ENCODE measurements at regions not wholly inside any gene's neighbourhood (a gene's known extent, or its start where the extent isn't known, plus 50 kb on each side); places are given as distances from the start of the nearest gene placed in this dataset.
A peak's percentile ranks its signal among the peaks of the same experiment; 100 is the strongest.

DNA sequence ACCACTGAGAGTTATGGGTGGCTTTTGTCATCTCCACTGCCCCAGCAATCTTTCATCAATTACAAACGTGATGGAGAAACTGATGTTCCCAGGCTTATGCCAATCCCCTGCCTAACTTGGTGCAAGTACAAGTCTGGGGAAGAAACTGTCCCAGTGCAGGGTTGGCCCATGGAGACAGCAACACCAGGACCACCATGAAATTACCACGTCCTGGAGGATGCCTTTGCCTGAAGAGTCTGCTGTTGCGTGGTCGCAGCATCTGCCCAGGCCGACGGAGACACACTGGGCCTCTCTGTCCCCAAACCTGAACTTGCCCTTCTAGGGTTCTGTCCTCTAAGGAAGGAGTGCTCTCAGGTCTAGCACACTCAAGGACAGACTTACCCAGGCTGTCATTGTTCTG is 496.8 kb upstream of the RAB6C start:
- Mint-ChIP-seq H3K9me3 (ENCODE audit: unreplicated experiment) (peaks cover 1% of the 10 kb centered on the region), H3K4me3 (ENCODE audit: unreplicated experiment) (no peak overlapping the region), H3K27me3 (ENCODE audit: unreplicated experiment) (no peaks in the 10 kb centered on the region), H3K36me3 (ENCODE audit: unreplicated experiment) (no peaks in the 10 kb centered on the region), H3K27ac (ENCODE audit: unreplicated experiment) (no peak overlapping the region), H3K4me1 (ENCODE audit: low read depth, unreplicated experiment) (peaks cover 9% of the 10 kb centered on the region)
- no peak for DNase-seq
- TF ChIP-seq, protein P1, sequence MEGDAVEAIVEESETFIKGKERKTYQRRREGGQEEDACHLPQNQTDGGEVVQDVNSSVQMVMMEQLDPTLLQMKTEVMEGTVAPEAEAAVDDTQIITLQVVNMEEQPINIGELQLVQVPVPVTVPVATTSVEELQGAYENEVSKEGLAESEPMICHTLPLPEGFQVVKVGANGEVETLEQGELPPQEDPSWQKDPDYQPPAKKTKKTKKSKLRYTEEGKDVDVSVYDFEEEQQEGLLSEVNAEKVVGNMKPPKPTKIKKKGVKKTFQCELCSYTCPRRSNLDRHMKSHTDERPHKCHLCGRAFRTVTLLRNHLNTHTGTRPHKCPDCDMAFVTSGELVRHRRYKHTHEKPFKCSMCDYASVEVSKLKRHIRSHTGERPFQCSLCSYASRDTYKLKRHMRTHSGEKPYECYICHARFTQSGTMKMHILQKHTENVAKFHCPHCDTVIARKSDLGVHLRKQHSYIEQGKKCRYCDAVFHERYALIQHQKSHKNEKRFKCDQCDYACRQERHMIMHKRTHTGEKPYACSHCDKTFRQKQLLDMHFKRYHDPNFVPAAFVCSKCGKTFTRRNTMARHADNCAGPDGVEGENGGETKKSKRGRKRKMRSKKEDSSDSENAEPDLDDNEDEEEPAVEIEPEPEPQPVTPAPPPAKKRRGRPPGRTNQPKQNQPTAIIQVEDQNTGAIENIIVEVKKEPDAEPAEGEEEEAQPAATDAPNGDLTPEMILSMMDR (IDR thresholded peaks at IDR 0.05; ENCODE audit: partially characterized antibody, unreplicated experiment) = no peak

DNA sequence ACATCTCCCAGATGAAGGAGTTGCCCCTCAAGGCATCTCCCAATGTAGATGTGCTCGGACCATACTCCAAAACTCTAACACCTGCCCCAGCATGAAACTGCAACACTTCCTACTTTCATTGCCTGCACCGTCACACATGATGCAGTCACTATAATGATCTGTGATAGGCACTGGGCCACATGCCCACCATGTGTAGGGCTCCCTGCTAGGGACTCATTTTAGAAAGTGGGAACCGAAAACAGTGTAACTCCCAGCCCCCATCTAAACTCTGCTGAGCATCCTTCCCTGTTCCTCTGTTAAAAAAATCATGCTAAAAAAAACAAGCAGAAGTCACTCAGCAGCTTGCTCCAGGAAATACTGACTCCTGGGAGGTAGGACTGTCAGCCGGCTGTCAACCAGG is 496.1 kb upstream of the RAB6C start:
- Mint-ChIP-seq H3K36me3 (ENCODE audit: unreplicated experiment) (no peaks in the 10 kb centered on the region), H3K4me3 (ENCODE audit: unreplicated experiment) (peak overlapping the region; percentile 16), H3K4me1 (ENCODE audit: low read depth, unreplicated experiment) (peaks cover 9% of the 10 kb centered on the region), H3K9me3 (ENCODE audit: unreplicated experiment) (peaks cover 1% of the 10 kb centered on the region), H3K27me3 (ENCODE audit: unreplicated experiment) (no peaks in the 10 kb centered on the region), H3K27ac (ENCODE audit: unreplicated experiment) (no peak overlapping the region)
- TF ChIP-seq, protein P1 (IDR thresholded peaks at IDR 0.05; ENCODE audit: partially characterized antibody, unreplicated experiment) = no peak
- no peak for DNase-seq

DNA sequence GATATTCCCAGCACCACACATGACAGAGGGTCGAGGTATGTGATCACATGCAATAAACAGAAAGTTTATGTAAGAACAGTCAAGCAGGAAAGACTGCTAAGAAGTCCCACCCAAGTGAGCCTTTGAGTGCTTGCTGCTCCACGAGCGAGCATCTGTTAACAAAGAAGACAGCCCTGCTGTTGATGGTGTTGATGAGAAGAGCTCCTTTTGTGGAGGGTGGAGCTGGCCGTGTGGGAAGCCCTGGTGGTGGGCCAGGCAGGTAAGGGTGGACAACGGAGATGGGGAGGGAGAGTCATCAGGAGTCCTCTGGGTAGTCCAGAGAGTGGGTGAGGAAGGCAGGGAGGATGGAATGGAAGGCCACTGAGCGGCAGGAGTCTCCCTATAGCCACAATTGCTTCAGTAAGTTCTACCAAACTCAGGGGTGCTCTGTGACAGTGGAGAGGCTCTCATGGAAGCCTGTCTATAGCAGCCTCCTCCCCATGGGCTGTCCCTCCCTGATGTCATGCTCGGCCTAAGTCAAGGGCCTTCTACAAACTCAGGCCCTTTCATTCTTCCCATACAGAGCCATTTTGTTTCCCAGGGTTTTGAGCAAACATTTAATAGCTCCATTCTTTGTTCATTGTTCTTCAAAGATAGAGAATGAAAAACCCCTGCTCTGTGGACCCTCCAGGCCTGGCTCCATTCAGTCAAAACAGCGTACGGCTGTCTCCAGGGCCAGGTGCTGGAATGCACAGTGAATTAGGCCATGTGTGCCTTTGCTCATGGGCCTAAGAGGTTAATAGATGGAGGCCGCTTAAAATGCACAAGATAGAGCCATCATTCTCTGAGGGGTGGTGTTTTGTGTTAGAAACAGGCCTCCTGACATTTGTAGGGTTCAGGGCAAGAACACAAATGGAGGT is 494.2 kb upstream of the RAB6C start:
- TF ChIP-seq, protein P1 (IDR thresholded peaks at IDR 0.05; ENCODE audit: partially characterized antibody, unreplicated experiment) = no peak
- Mint-ChIP-seq H3K4me1 (ENCODE audit: low read depth, unreplicated experiment) (peaks cover 5% of the 10 kb centered on the region), H3K4me3 (ENCODE audit: unreplicated experiment) (no peak overlapping the region), H3K27ac (ENCODE audit: unreplicated experiment) (no peak overlapping the region), H3K9me3 (ENCODE audit: unreplicated experiment) (peaks cover 1% of the 10 kb centered on the region), H3K36me3 (ENCODE audit: unreplicated experiment) (no peaks in the 10 kb centered on the region), H3K27me3 (ENCODE audit: unreplicated experiment) (no peaks in the 10 kb centered on the region)
- DNase-seq = no peak

DNA sequence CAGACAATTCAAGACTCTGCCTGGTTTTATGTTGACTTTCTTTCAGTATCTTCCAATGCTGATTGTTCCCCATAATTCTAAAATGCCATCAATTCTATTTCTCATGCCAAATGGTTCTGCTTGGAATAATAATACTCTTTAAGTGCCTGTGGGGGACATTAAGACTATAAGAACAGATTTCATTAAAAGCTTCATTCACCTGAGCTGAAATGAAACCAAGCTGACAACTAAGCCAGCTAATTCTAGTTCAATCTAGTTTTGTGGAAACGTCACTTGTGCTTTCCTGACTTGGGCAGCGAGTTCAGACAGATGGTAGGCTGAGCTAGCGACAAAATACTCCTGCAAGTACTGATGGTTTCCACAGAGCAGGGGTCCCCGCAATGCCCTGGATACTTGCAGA is 491.1 kb upstream of the RAB6C start:
- Mint-ChIP-seq H3K27me3 (ENCODE audit: unreplicated experiment) (no peaks in the 10 kb centered on the region), H3K4me3 (ENCODE audit: unreplicated experiment) (no peak overlapping the region), H3K4me1 (ENCODE audit: low read depth, unreplicated experiment) (peaks cover 12% of the 10 kb centered on the region), H3K36me3 (ENCODE audit: unreplicated experiment) (no peaks in the 10 kb centered on the region), H3K27ac (ENCODE audit: unreplicated experiment) (no peak overlapping the region), H3K9me3 (ENCODE audit: unreplicated experiment) (peaks cover 2% of the 10 kb centered on the region)
- TF ChIP-seq, protein P1 (IDR thresholded peaks at IDR 0.05; ENCODE audit: partially characterized antibody, unreplicated experiment) = no peak
- DNase-seq = no peak

DNA sequence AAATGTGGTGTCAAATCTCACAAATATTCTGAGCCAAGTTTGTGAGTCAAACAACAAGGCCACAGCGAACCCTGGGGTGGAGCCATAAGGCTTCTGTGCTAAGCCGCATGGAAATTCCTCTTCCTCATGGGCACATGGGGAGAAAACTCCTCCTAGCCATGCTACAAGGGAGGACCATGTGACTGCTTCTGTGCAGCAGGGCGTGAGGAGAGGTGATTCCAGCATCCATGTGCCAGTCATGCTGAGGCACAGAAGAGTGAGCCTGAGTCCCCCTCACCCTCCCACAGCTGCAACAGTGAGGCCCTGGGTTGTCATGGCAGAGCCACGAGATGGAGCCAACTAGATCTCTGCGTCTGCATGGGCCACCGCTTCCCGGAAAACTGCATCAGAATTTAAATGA is 488.8 kb upstream of the RAB6C start:
- H3K27me3 Mint-ChIP-seq (ENCODE audit: unreplicated experiment) = no peaks in the 10 kb centered on the region
- no peak overlapping the region for H3K27ac Mint-ChIP-seq (ENCODE audit: unreplicated experiment)
- H3K36me3 Mint-ChIP-seq (ENCODE audit: unreplicated experiment) = no peaks in the 10 kb centered on the region
- H3K9me3 Mint-ChIP-seq (ENCODE audit: unreplicated experiment) = peaks cover 2% of the 10 kb centered on the region
- peaks cover 9% of the 10 kb centered on the region for H3K4me1 Mint-ChIP-seq (ENCODE audit: low read depth, unreplicated experiment)
- DNase-seq = no peak
- TF ChIP-seq, protein P1 (IDR thresholded peaks at IDR 0.05; ENCODE audit: partially characterized antibody, unreplicated experiment) = no peak
- H3K4me3 Mint-ChIP-seq (ENCODE audit: unreplicated experiment) = no peak overlapping the region

Data from glutamatergic neuron (in vitro differentiated cells).